WTC11 (cell line): ENCODE measurements at regions not wholly inside any gene's neighbourhood (a gene's known extent, or its start where the extent isn't known, plus 50 kb on each side); places are given as distances from the start of the nearest gene placed in this dataset.

Experiments
- E2F5 ChIP-seq: sonication (generic); formaldehyde crosslinking; IDR thresholded peaks from 2 replicates; pipeline ENCODE4 v1.8.1; 2022; ENCODE audit warnings: mild to moderate bottlenecking, moderate library complexity, missing genetic modification reagents
- MXD4 ChIP-seq: fragments of 250-450 bp; sonication (Bioruptor Pico); IDR thresholded peaks from 2 replicates; pipeline ENCODE4 v1.8.0; 2021; ENCODE audit warnings: mild to moderate bottlenecking, moderate library complexity, borderline replicate concordance
- SP1 ChIP-seq: sonication (generic); formaldehyde crosslinking; conservative IDR thresholded peaks from 2 replicates; pipeline ENCODE4 v1.8.1; 2022; ENCODE audit warnings: missing genetic modification reagents
- TP53 ChIP-seq: sonication (generic); formaldehyde crosslinking; IDR thresholded peaks from 2 replicates; pipeline ENCODE4 v1.8.1; 2023; ENCODE audit warnings: mild to moderate bottlenecking, missing genetic modification reagents
- USF2 ChIP-seq: sonication (generic); formaldehyde crosslinking; IDR thresholded peaks from 2 replicates; pipeline ENCODE4 v1.8.1; 2023; ENCODE audit warnings: mild to moderate bottlenecking, missing genetic modification reagents, moderate library complexity
- ZNF232 ChIP-seq: sonication (generic); formaldehyde crosslinking; IDR thresholded peaks from 2 replicates; pipeline ENCODE4 v1.8.0; 2022; ENCODE audit warnings: mild to moderate bottlenecking, missing genetic modification reagents
- TF ChIP-seq, protein P1 (sequence below): fragments of 200-600 bp; IDR thresholded peaks from 2 replicates; pipeline ENCODE4 v1.8.0; 2022; ENCODE audit warnings: antibody characterized with exemption
- TF ChIP-seq, protein P2 (sequence below): sonication (generic); formaldehyde crosslinking; IDR thresholded peaks from 2 replicates; pipeline ENCODE4 v1.8.1; 2022; ENCODE audit warnings: mild to moderate bottlenecking, missing genetic modification reagents, moderate library complexity, borderline replicate concordance
- TF ChIP-seq, protein P3 (sequence below): sonication (generic); formaldehyde crosslinking; conservative IDR thresholded peaks from 2 replicates; pipeline ENCODE4 v1.8.1; 2022; ENCODE audit warnings: mild to moderate bottlenecking, missing genetic modification reagents
- TF ChIP-seq, protein P4 (sequence below): sonication (generic); formaldehyde crosslinking; IDR thresholded peaks from 2 replicates; pipeline ENCODE4 v1.8.0; 2022; ENCODE audit warnings: mild to moderate bottlenecking, missing genetic modification reagents

GRCh38 chr4:35102066-35102465 is 1142.2 kb downstream of the ARAP2 start:
- TF ChIP-seq, protein P1, sequence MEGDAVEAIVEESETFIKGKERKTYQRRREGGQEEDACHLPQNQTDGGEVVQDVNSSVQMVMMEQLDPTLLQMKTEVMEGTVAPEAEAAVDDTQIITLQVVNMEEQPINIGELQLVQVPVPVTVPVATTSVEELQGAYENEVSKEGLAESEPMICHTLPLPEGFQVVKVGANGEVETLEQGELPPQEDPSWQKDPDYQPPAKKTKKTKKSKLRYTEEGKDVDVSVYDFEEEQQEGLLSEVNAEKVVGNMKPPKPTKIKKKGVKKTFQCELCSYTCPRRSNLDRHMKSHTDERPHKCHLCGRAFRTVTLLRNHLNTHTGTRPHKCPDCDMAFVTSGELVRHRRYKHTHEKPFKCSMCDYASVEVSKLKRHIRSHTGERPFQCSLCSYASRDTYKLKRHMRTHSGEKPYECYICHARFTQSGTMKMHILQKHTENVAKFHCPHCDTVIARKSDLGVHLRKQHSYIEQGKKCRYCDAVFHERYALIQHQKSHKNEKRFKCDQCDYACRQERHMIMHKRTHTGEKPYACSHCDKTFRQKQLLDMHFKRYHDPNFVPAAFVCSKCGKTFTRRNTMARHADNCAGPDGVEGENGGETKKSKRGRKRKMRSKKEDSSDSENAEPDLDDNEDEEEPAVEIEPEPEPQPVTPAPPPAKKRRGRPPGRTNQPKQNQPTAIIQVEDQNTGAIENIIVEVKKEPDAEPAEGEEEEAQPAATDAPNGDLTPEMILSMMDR = no peak
- TF ChIP-seq SP1 (CRISPR knock-in tag) (no peak), TP53 (CRISPR knock-in tag) (no peak), MXD4 (CRISPR knock-in tag) (no peak), ZNF232 (CRISPR knock-in tag) (no peak), USF2 (CRISPR knock-in tag) (no peak), E2F5 (CRISPR knock-in tag) (no peak)
- TF ChIP-seq, protein P2, sequence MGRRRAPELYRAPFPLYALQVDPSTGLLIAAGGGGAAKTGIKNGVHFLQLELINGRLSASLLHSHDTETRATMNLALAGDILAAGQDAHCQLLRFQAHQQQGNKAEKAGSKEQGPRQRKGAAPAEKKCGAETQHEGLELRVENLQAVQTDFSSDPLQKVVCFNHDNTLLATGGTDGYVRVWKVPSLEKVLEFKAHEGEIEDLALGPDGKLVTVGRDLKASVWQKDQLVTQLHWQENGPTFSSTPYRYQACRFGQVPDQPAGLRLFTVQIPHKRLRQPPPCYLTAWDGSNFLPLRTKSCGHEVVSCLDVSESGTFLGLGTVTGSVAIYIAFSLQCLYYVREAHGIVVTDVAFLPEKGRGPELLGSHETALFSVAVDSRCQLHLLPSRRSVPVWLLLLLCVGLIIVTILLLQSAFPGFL (CRISPR knock-in tag) = no peak
- TF ChIP-seq, protein P3, sequence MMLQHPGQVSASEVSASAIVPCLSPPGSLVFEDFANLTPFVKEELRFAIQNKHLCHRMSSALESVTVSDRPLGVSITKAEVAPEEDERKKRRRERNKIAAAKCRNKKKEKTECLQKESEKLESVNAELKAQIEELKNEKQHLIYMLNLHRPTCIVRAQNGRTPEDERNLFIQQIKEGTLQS = no peak
- TF ChIP-seq, protein P4, sequence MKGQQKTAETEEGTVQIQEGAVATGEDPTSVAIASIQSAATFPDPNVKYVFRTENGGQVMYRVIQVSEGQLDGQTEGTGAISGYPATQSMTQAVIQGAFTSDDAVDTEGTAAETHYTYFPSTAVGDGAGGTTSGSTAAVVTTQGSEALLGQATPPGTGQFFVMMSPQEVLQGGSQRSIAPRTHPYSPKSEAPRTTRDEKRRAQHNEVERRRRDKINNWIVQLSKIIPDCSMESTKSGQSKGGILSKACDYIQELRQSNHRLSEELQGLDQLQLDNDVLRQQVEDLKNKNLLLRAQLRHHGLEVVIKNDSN (CRISPR knock-in tag) = no peak
